OCI-LY1 (cell line): ENCODE measurements at regions not wholly inside any gene's neighbourhood (a gene's known extent, or its start where the extent isn't known, plus 50 kb on each side); places are given as distances from the start of the nearest gene placed in this dataset.
"Not testable (repeated sequence)": the region's sequence is repeated elsewhere in the genome, so short reads cannot be mapped to it uniquely, and the experiment has no call there.

ENCODE experiments used
- CTCF ChIP-seq: fragments of 200-600 bp; sonication (generic), shearing (Covaris generic); IDR thresholded peaks from 2 replicates; pipeline ENCODE4 v1.5.1; 2017; ENCODE audit warnings: mild to moderate bottlenecking, antibody characterized with exemption, low read length, moderate library complexity, mixed read lengths
- EZH2 ChIP-seq: fragments of 200-600 bp; sonication (generic), shearing (Covaris generic); IDR thresholded peaks from 2 replicates; pipeline ENCODE4 v1.8.0; 2017; ENCODE audit warnings: borderline replicate concordance, mixed run types, mild to moderate bottlenecking, antibody characterized with exemption, low read length, moderate library complexity, mixed read lengths

DNA sequence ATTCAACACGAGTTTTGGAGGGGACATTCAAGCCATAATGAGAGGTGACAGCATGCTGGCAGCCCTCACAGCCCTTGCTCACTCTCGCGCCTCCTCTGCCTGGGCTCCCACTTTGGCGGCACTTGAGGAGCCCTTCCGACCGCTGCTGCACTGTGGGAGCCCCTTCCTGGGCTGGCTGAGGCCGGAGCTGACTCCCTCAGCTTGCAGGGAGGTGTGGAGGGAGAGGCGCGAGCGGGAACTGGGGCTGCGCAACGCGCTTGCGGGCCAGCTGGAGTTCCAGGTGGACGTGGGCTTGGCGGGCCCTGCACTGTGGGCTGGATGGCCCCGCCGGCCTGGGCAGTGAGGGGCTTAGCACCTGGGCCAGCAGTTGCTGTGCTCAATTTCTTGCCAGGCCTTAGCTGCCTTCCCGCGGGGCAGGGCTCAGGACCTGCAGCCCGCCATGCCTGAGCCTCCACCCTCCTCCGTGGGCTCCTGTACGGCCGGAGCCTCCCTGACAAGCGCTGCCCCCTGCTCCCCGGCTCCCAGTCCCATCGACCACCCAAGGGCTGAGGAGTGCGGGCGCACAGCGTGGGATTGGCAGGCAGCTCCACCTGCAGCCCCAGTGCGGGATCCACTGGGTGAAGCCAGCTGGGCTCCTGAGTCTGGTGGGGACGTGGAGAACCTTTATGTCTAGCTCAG, 123.3 kb downstream of the EFNB1 start:
- not testable (repeated sequence) for TF ChIP-seq EZH2, CTCF
